Right lobe of liver (tissue), 6 donors: ENCODE measurements at regions not wholly inside any gene's neighbourhood (a gene's known extent, or its start where the extent isn't known, plus 50 kb on each side); places are given as distances from the start of the nearest gene placed in this dataset.
A peak's percentile ranks its signal among the peaks of the same experiment; 100 is the strongest.

Source experiments
- ATAC-seq, 4 donors: fragments of 200-7000 bp; cut with Tn5 transposase; one replicate each; pipeline ENCODE4 v1.9.1; 2020; ENCODE audit warnings: mild to moderate bottlenecking in 4 of 4, moderate library complexity in 4 of 4
- DNase-seq, 3 donors: peaks; one replicate each; pipeline ENCODE4 v3.0.0-alpha.2; 2020
- H3K27ac ChIP-seq, 3 donors: fragments of 200-600 bp; one replicate each; pipeline ENCODE4 v1.8.0; 2022
- H3K27me3 ChIP-seq, 2 donors: fragments of 200-600 bp; one replicate each; pipeline ENCODE4 v1.8.0; 2022
- H3K36me3 ChIP-seq, 4 donors: fragments of 200-600 bp; sonication (generic) in 1 of 4; one replicate each; pipeline versions ENCODE4 v1.5.1 to v1.8.0; 2017 to 2022; ENCODE audit warnings: control low read depth in 1 of 4
- H3K4me1 ChIP-seq, 4 donors: fragments of 200-600 bp; sonication (generic) in 1 of 4; one replicate each; pipeline versions ENCODE4 v1.5.1 to v1.8.0; 2017 to 2022; ENCODE audit warnings: control low read depth in 1 of 4
- H3K4me3 ChIP-seq, 3 donors: fragments of 200-600 bp; one replicate each; pipeline ENCODE4 v1.8.0; 2022
- H3K9me3 ChIP-seq, 4 donors: fragments of 200-600 bp; sonication (generic) in 1 of 4; one replicate each; pipeline versions ENCODE4 v1.5.1 to v1.8.0; 2017 to 2022; ENCODE audit warnings: control low read depth in 1 of 4
- POLR2A ChIP-seq: fragments of 450-650 bp; IDR thresholded peaks from one replicate; pipeline ENCODE4 v1.6.1; 2017; ENCODE audit warnings: antibody characterized with exemption, mild to moderate bottlenecking
- WGBS: methylation state at CpG from one replicate; pipeline ENCODE4 v1.1.6; 2018; ENCODE audit warnings: low coverage, low lambda C conversion rate; ENCODE audit not compliant: insufficient coverage; ENCODE audit errors: missing lambda C conversion rate; 5-methylcytosine and 5-hydroxymethylcytosine counted together
- intact Hi-C, 2 donors: fragments of 100-400 bp; cut with DNase I; formaldehyde crosslinking; loops; one replicate each; pipeline versions ENCODE4 v1.11.2 to v1.14.1; 2022
- TF ChIP-seq, protein P1 (sequence below), 4 donors: fragments of 200-600 bp in 3 of 4; fragments of 450-650 bp in 1 of 4; IDR thresholded peaks; one replicate each; pipeline versions ENCODE4 v1.5.1 to v1.8.0; 2016 to 2022; ENCODE audit warnings: antibody characterized with exemption in 4 of 4, mild to moderate bottlenecking in 2 of 4
- donor health status: DM: no; HTN: yes; CAD: no.
- donor health status: DM: no; HTN: no; CAD: no.
- donor health status: DM: no; HTN: no; CAD: no.
- donor health status: DM: no; HTN: yes; CAD: no.
- donor health status: DM: no; HTN: yes; CAD: no.

GRCh38 chr9:107064378-107064777 is 201.4 kb downstream of the ZNF462 start:
- DNase-seq = no peak
- H3K27ac ChIP-seq = no peak overlapping the region
- WGBS = 64% methylated on average over 2 of the region's 2 CpGs
- no peak for ATAC-seq
- intact Hi-C loops = no loop called here
- H3K4me1 ChIP-seq = peaks cover 0 to 7% (median 0%) of the 10 kb centered on the region in 4 donors
- H3K9me3 ChIP-seq = no peaks in the 10 kb centered on the region
- H3K36me3 ChIP-seq = no peaks in the 10 kb centered on the region
- TF ChIP-seq, protein P1, sequence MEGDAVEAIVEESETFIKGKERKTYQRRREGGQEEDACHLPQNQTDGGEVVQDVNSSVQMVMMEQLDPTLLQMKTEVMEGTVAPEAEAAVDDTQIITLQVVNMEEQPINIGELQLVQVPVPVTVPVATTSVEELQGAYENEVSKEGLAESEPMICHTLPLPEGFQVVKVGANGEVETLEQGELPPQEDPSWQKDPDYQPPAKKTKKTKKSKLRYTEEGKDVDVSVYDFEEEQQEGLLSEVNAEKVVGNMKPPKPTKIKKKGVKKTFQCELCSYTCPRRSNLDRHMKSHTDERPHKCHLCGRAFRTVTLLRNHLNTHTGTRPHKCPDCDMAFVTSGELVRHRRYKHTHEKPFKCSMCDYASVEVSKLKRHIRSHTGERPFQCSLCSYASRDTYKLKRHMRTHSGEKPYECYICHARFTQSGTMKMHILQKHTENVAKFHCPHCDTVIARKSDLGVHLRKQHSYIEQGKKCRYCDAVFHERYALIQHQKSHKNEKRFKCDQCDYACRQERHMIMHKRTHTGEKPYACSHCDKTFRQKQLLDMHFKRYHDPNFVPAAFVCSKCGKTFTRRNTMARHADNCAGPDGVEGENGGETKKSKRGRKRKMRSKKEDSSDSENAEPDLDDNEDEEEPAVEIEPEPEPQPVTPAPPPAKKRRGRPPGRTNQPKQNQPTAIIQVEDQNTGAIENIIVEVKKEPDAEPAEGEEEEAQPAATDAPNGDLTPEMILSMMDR (IDR thresholded peaks at IDR 0.05) = no peak
- no peak for TF ChIP-seq POLR2A
- H3K4me3 ChIP-seq = no peak overlapping the region
- no peaks in the 10 kb centered on the region for H3K27me3 ChIP-seq

- 61% methylated on average over 2 of the region's 2 CpGs for WGBS
- intact Hi-C loops = no loop called here
- H3K4me1 ChIP-seq = peaks cover 0 to 7% (median 0%) of the 10 kb centered on the region in 4 donors
- no peak overlapping the region for H3K27ac ChIP-seq
- TF ChIP-seq, protein P1 (IDR thresholded peaks at IDR 0.05) = no peak
- no peak for TF ChIP-seq POLR2A
- DNase-seq = no peak
- no peak for ATAC-seq
- no peaks in the 10 kb centered on the region for H3K36me3 ChIP-seq
- no peaks in the 10 kb centered on the region for H3K27me3 ChIP-seq
- no peak overlapping the region for H3K4me3 ChIP-seq
- no peaks in the 10 kb centered on the region for H3K9me3 ChIP-seq
Measured at GRCh38 chr9:107065549-107065948, 202.6 kb downstream of the ZNF462 start.

DNA sequence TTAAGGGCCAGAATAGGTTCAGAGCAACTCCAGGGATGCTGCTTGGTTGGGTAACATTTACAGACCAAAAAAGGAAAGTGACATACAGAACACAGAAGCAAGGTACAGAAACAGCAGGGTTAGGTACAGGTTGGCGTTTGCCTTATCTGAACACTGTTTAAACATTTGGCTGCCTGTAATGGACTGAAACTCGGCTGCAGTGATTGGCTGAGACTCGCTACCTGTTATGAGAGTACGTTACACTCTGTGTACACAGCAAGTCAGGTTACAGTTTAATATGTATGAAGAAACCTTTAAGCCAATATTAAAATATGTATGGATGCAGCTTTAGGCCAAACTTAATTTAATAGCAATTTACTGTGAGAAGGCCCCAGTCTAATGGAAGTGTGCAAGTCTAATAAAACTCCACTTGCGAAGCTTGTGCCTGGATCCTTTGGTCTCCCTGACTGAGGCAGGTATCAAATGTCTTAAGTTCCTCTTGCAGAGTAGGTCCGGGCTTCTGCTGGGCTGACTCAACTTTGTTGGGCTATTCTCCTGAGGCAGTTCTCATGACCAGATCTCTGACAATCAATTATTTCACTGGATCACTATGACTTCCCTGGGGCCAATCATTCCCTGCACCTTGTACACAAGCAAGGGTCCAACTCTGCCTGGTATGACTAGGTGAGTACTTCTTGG is 204.9 kb downstream of the ZNF462 start:
- ATAC-seq (peak in 2 of 4 donors; percentile 45 to 78), DNase-seq (no peak)
- peaks cover 0 to 7% (median 0%) of the 10 kb centered on the region in 4 donors for H3K4me1 ChIP-seq
- TF ChIP-seq, protein P1 (IDR thresholded peaks at IDR 0.05) = no peak
- no peak for TF ChIP-seq POLR2A
- no peaks in the 10 kb centered on the region for H3K9me3 ChIP-seq
- no peaks in the 10 kb centered on the region for H3K36me3 ChIP-seq
- intact Hi-C loops = no loop called here
- H3K27ac ChIP-seq = no peak overlapping the region
- H3K27me3 ChIP-seq = no peaks in the 10 kb centered on the region
- 56% methylated on average over 6 of the region's 6 CpGs for WGBS
- H3K4me3 ChIP-seq = no peak overlapping the region

GRCh38 chr9:107068581-107068980 is 205.6 kb downstream of the ZNF462 start:
- intact Hi-C loops = no loop called here
- no peak for DNase-seq
- no peak for ATAC-seq
- Histone ChIP-seq H3K27me3 (no peaks in the 10 kb centered on the region), H3K4me1 (peaks cover 0 to 7% (median 0%) of the 10 kb centered on the region in 4 donors), H3K27ac (no peak overlapping the region), H3K4me3 (no peak overlapping the region), H3K36me3 (no peaks in the 10 kb centered on the region), H3K9me3 (no peaks in the 10 kb centered on the region)
- WGBS = 100% methylated on average over 1 of the region's 2 CpGs
- TF ChIP-seq, protein P1 (IDR thresholded peaks at IDR 0.05) = no peak
- TF ChIP-seq POLR2A = no peak
